Activated naive CD8-positive, alpha-beta T cell treated with anti-CD3 and anti-CD28 coated beads, Interleukin-2, amount 50 U/mL, for 24 hours (primary cell): ENCODE measurements at regions not wholly inside any gene's neighbourhood (a gene's known extent, or its start where the extent isn't known, plus 50 kb on each side); places are given as distances from the start of the nearest gene placed in this dataset.

ENCODE experiments used
- ATAC-seq: fragments of 150-1000 bp; cut with Tn5 transposase; one replicate; pipeline ENCODE4 v1.10.0; 2021
- DNase-seq: peaks from one replicate; pipeline ENCODE4 v3.0.0; 2021
- H3K27ac Mint-ChIP-seq: one replicate; pipeline ENCODE4 v1.8.0; 2021; ENCODE audit warnings: mild to moderate bottlenecking, mixed read lengths
- H3K27me3 Mint-ChIP-seq: one replicate; pipeline ENCODE4 v1.8.0; 2021; ENCODE audit warnings: mixed read lengths
- H3K36me3 Mint-ChIP-seq: one replicate; pipeline ENCODE4 v1.8.0; 2021; ENCODE audit warnings: low read depth, mixed read lengths
- H3K4me1 Mint-ChIP-seq: one replicate; pipeline ENCODE4 v1.8.0; 2021; ENCODE audit warnings: mixed read lengths
- H3K4me3 Mint-ChIP-seq: one replicate; pipeline ENCODE4 v1.8.0; 2021; ENCODE audit warnings: mild to moderate bottlenecking, moderate library complexity, mixed read lengths
- H3K9me3 Mint-ChIP-seq: one replicate; pipeline ENCODE4 v1.8.0; 2021; ENCODE audit warnings: mixed read lengths

GRCh38 chr22:27197618-27198017, 540.2 kb downstream of the MIAT start:
- peaks cover 6% of the 10 kb centered on the region for H3K27me3 Mint-ChIP-seq
- H3K36me3 Mint-ChIP-seq: no peaks in the 10 kb centered on the region
- no peaks in the 10 kb centered on the region for H3K4me1 Mint-ChIP-seq
- H3K9me3 Mint-ChIP-seq: peaks cover 6% of the 10 kb centered on the region
- H3K4me3 Mint-ChIP-seq: no peak overlapping the region
- ATAC-seq (no peak), DNase-seq (no peak)
- H3K27ac Mint-ChIP-seq: no peak overlapping the region

GRCh38 chr22:27198518-27199035, 541.2 kb downstream of the MIAT start:
- no peak for DNase-seq
- Mint-ChIP-seq H3K36me3 (no peaks in the 10 kb centered on the region), H3K27me3 (peaks cover 6% of the 10 kb centered on the region), H3K9me3 (peaks cover 6% of the 10 kb centered on the region), H3K4me3 (no peak overlapping the region), H3K4me1 (no peaks in the 10 kb centered on the region), H3K27ac (no peak overlapping the region)
- ATAC-seq: no peak

- no peak overlapping the region for H3K4me3 Mint-ChIP-seq
- ATAC-seq (no peak), DNase-seq (no peak)
- no peaks in the 10 kb centered on the region for H3K36me3 Mint-ChIP-seq
- H3K27me3 Mint-ChIP-seq: peaks cover 8% of the 10 kb centered on the region
- no peaks in the 10 kb centered on the region for H3K4me1 Mint-ChIP-seq
- peaks cover 6% of the 10 kb centered on the region for H3K9me3 Mint-ChIP-seq
- no peak overlapping the region for H3K27ac Mint-ChIP-seq
Measured at GRCh38 chr22:27199354-27199753, 542.0 kb downstream of the MIAT start.

- Mint-ChIP-seq H3K27ac (no peak overlapping the region), H3K9me3 (peaks cover 6% of the 10 kb centered on the region), H3K4me3 (no peak overlapping the region), H3K4me1 (no peaks in the 10 kb centered on the region), H3K36me3 (no peaks in the 10 kb centered on the region), H3K27me3 (peaks cover 8% of the 10 kb centered on the region)
- DNase-seq: no peak
- no peak for ATAC-seq
Measured at GRCh38 chr22:27201276-27201675, 543.9 kb downstream of the MIAT start.

- H3K4me1 Mint-ChIP-seq: no peaks in the 10 kb centered on the region
- DNase-seq (no peak), ATAC-seq (no peak)
- no peak overlapping the region for H3K4me3 Mint-ChIP-seq
- H3K36me3 Mint-ChIP-seq: no peaks in the 10 kb centered on the region
- no peak overlapping the region for H3K27ac Mint-ChIP-seq
- H3K9me3 Mint-ChIP-seq: peaks cover 6% of the 10 kb centered on the region
- H3K27me3 Mint-ChIP-seq: peaks cover 8% of the 10 kb centered on the region
Measured at GRCh38 chr22:27201741-27202140, 544.4 kb downstream of the MIAT start.

- DNase-seq (no peak), ATAC-seq (no peak)
- Mint-ChIP-seq H3K4me1 (no peaks in the 10 kb centered on the region), H3K27ac (no peak overlapping the region), H3K9me3 (no peaks in the 10 kb centered on the region), H3K36me3 (no peaks in the 10 kb centered on the region), H3K4me3 (no peak overlapping the region), H3K27me3 (peaks cover 7% of the 10 kb centered on the region)
Measured at GRCh38 chr22:27203276-27203660, 545.9 kb downstream of the MIAT start.

- no peaks in the 10 kb centered on the region for H3K4me1 Mint-ChIP-seq
- no peaks in the 10 kb centered on the region for H3K36me3 Mint-ChIP-seq
- no peak for DNase-seq
- ATAC-seq: no peak
- no peaks in the 10 kb centered on the region for H3K9me3 Mint-ChIP-seq
- peaks cover 9% of the 10 kb centered on the region for H3K27me3 Mint-ChIP-seq
- H3K4me3 Mint-ChIP-seq: no peak overlapping the region
- no peak overlapping the region for H3K27ac Mint-ChIP-seq
Measured at GRCh38 chr22:27204280-27204679, 546.9 kb downstream of the MIAT start.

GRCh38 chr22:27204817-27205216, 547.4 kb downstream of the MIAT start:
- no peaks in the 10 kb centered on the region for H3K4me1 Mint-ChIP-seq
- no peak overlapping the region for H3K27ac Mint-ChIP-seq
- no peaks in the 10 kb centered on the region for H3K9me3 Mint-ChIP-seq
- no peaks in the 10 kb centered on the region for H3K36me3 Mint-ChIP-seq
- no peak for ATAC-seq
- DNase-seq: no peak
- no peak overlapping the region for H3K4me3 Mint-ChIP-seq
- peaks cover 9% of the 10 kb centered on the region for H3K27me3 Mint-ChIP-seq

- no peaks in the 10 kb centered on the region for H3K4me1 Mint-ChIP-seq
- peaks cover 7% of the 10 kb centered on the region for H3K27me3 Mint-ChIP-seq
- no peaks in the 10 kb centered on the region for H3K9me3 Mint-ChIP-seq
- H3K27ac Mint-ChIP-seq: no peak overlapping the region
- H3K36me3 Mint-ChIP-seq: no peaks in the 10 kb centered on the region
- no peak overlapping the region for H3K4me3 Mint-ChIP-seq
- DNase-seq: no peak
- no peak for ATAC-seq
Measured at GRCh38 chr22:27205492-27206373, 548.3 kb downstream of the MIAT start.

- Mint-ChIP-seq H3K36me3 (no peaks in the 10 kb centered on the region), H3K4me3 (no peak overlapping the region), H3K27ac (no peak overlapping the region), H3K9me3 (no peaks in the 10 kb centered on the region), H3K4me1 (no peaks in the 10 kb centered on the region), H3K27me3 (peaks cover 11% of the 10 kb centered on the region)
- no peak for DNase-seq
- ATAC-seq: no peak
Measured at GRCh38 chr22:27206374-27207133, 549.2 kb downstream of the MIAT start.

GRCh38 chr22:27207266-27207665, 549.9 kb downstream of the MIAT start:
- peaks cover 11% of the 10 kb centered on the region for H3K27me3 Mint-ChIP-seq
- DNase-seq (no peak), ATAC-seq (no peak)
- no peak overlapping the region for H3K4me3 Mint-ChIP-seq
- H3K36me3 Mint-ChIP-seq: no peaks in the 10 kb centered on the region
- no peak overlapping the region for H3K27ac Mint-ChIP-seq
- H3K4me1 Mint-ChIP-seq: no peaks in the 10 kb centered on the region
- H3K9me3 Mint-ChIP-seq: no peaks in the 10 kb centered on the region

GRCh38 chr22:27207907-27208306, 550.5 kb downstream of the MIAT start:
- H3K36me3 Mint-ChIP-seq: no peaks in the 10 kb centered on the region
- peaks cover 15% of the 10 kb centered on the region for H3K27me3 Mint-ChIP-seq
- H3K27ac Mint-ChIP-seq: no peak overlapping the region
- DNase-seq (no peak), ATAC-seq (no peak)
- no peak overlapping the region for H3K4me3 Mint-ChIP-seq
- no peaks in the 10 kb centered on the region for H3K9me3 Mint-ChIP-seq
- H3K4me1 Mint-ChIP-seq: peaks cover 3% of the 10 kb centered on the region

- peaks cover 18% of the 10 kb centered on the region for H3K27me3 Mint-ChIP-seq
- ATAC-seq: no peak
- no peaks in the 10 kb centered on the region for H3K36me3 Mint-ChIP-seq
Measured at GRCh38 chr22:27210111-27210730, 552.8 kb downstream of the MIAT start.

GRCh38 chr22:27212102-27212501, 554.7 kb downstream of the MIAT start:
- Mint-ChIP-seq H3K27ac (no peak overlapping the region), H3K9me3 (no peaks in the 10 kb centered on the region), H3K36me3 (no peaks in the 10 kb centered on the region), H3K4me3 (no peak overlapping the region), H3K27me3 (peaks cover 22% of the 10 kb centered on the region), H3K4me1 (peaks cover 4% of the 10 kb centered on the region)
- ATAC-seq (no peak), DNase-seq (no peak)

More at GRCh38 chr22:27210111-27210730, 552.8 kb downstream of the MIAT start:
- no peak for DNase-seq
- no peaks in the 10 kb centered on the region for H3K9me3 Mint-ChIP-seq
- H3K4me1 Mint-ChIP-seq: peaks cover 4% of the 10 kb centered on the region
- no peak overlapping the region for H3K4me3 Mint-ChIP-seq
- no peak overlapping the region for H3K27ac Mint-ChIP-seq
